ENCODE measurements at regions not wholly inside any gene's neighbourhood (a gene's known extent, or its start where the extent isn't known, plus 50 kb on each side); places are given as distances from the start of the nearest gene placed in this dataset.

DNA sequence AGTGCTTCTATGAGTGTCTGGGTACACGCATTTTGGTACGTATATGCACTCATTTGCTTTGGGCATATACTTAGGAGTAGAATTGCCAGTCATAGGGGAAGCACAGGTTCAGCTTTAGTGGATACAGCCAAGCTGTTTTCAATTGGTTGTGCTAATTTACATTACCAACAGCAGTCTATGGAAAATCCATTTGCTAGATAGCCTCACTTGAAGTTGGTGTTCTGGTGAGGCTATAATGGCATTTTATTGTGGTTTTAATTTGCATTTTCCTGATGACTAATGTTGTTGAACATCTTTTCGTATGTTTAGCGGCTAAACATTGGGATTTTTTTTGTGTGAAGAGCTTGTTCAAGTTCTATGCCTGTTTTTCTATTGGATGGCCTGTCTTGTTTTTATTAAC is 76.8 kb upstream of the ANKH start:
- ChIA-PET CTCF (interaction anchor here (0.6 to 1.9 kb wide), 3 partner anchors 9 to 76 kb away, joined by 3 to 6 read pairs (median 4); no protein-coding TSS in a partner anchor), POLR2A (no interaction called here)
- Histone ChIP-seq H3K9me3 (no peaks in the 10 kb centered on the region), H3K27me3 (ENCODE audit: insufficient read depth) (no peaks in the 10 kb centered on the region), H3K79me2 (ENCODE audit: insufficient read depth) (no peaks in the 10 kb centered on the region), H3F3A (replicated peaks; ENCODE audit: insufficient read depth) (no peaks in the 10 kb centered on the region), H3K36me3 (replicated peaks in 1 of 2; ENCODE audit: control insufficient read depth in 1 of 2, insufficient read depth in 2 of 2, low read length in 1 of 2) (no peaks in the 10 kb centered on the region), H4K20me1 (ENCODE audit: insufficient read depth) (no peaks in the 10 kb centered on the region), H3K4me3 (ENCODE audit: low read depth in 2 of 2, low read length in 1 of 2) (no peak overlapping the region), H3K9ac (no peak overlapping the region), H3K4me2 (no peak overlapping the region), H3K9me2 (no peaks in the 10 kb centered on the region), H3K27ac (ENCODE audit: low read depth in 2 of 2, low read length in 1 of 2) (no peak overlapping the region), H3K4me1 (ENCODE audit: control insufficient read depth in 1 of 2, insufficient read depth in 2 of 2, low read depth in 1 of 2, low read length in 1 of 2) (peaks cover 0 to 5% of the 10 kb centered on the region in 2 experiments; a peak in 1 of 4 replicates), H2AFZ (ENCODE audit: low read depth) (no peak overlapping the region)
- WGBS (ENCODE audit: low lambda C conversion rate) = 78% methylated on average over 4 of the region's 4 CpGs
- no peak for TF ChIP-seq TAF1 (IDR thresholded peaks at IDR 0.05; ENCODE audit: borderline replicate concordance, low read depth, low read length)
- TF ChIP-seq, protein P1, sequence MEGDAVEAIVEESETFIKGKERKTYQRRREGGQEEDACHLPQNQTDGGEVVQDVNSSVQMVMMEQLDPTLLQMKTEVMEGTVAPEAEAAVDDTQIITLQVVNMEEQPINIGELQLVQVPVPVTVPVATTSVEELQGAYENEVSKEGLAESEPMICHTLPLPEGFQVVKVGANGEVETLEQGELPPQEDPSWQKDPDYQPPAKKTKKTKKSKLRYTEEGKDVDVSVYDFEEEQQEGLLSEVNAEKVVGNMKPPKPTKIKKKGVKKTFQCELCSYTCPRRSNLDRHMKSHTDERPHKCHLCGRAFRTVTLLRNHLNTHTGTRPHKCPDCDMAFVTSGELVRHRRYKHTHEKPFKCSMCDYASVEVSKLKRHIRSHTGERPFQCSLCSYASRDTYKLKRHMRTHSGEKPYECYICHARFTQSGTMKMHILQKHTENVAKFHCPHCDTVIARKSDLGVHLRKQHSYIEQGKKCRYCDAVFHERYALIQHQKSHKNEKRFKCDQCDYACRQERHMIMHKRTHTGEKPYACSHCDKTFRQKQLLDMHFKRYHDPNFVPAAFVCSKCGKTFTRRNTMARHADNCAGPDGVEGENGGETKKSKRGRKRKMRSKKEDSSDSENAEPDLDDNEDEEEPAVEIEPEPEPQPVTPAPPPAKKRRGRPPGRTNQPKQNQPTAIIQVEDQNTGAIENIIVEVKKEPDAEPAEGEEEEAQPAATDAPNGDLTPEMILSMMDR (IDR thresholded peaks at IDR 0.05) = no peak
- no peak for TF ChIP-seq EP300 (IDR thresholded peaks at IDR 0.05; ENCODE audit: borderline replicate concordance in 1 of 2, low read depth in 1 of 2, low read length in 1 of 2)
- no peak for TF ChIP-seq GABPA (IDR thresholded peaks at IDR 0.05; ENCODE audit: low read depth)
- no peak for TF ChIP-seq TCF12 (IDR thresholded peaks at IDR 0.05)
- TF ChIP-seq, protein P2, sequence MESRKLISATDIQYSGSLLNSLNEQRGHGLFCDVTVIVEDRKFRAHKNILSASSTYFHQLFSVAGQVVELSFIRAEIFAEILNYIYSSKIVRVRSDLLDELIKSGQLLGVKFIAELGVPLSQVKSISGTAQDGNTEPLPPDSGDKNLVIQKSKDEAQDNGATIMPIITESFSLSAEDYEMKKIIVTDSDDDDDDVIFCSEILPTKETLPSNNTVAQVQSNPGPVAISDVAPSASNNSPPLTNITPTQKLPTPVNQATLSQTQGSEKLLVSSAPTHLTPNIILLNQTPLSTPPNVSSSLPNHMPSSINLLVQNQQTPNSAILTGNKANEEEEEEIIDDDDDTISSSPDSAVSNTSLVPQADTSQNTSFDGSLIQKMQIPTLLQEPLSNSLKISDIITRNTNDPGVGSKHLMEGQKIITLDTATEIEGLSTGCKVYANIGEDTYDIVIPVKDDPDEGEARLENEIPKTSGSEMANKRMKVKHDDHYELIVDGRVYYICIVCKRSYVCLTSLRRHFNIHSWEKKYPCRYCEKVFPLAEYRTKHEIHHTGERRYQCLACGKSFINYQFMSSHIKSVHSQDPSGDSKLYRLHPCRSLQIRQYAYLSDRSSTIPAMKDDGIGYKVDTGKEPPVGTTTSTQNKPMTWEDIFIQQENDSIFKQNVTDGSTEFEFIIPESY (IDR thresholded peaks at IDR 0.05; ENCODE audit: borderline replicate concordance, low read depth) = no peak
- no peak for TF ChIP-seq RXRA (IDR thresholded peaks at IDR 0.05; ENCODE audit: borderline replicate concordance, low read depth)
- TF ChIP-seq ELF1 (IDR thresholded peaks at IDR 0.05) = no peak
- no peak for TF ChIP-seq POLR2AphosphoS5 (IDR thresholded peaks at IDR 0.05; ENCODE audit: low read depth, low read length)
- no peak for TF ChIP-seq FOSL2 (IDR thresholded peaks at IDR 0.05; ENCODE audit: borderline replicate concordance, low read depth)
- no peak for DNase-seq

DNA sequence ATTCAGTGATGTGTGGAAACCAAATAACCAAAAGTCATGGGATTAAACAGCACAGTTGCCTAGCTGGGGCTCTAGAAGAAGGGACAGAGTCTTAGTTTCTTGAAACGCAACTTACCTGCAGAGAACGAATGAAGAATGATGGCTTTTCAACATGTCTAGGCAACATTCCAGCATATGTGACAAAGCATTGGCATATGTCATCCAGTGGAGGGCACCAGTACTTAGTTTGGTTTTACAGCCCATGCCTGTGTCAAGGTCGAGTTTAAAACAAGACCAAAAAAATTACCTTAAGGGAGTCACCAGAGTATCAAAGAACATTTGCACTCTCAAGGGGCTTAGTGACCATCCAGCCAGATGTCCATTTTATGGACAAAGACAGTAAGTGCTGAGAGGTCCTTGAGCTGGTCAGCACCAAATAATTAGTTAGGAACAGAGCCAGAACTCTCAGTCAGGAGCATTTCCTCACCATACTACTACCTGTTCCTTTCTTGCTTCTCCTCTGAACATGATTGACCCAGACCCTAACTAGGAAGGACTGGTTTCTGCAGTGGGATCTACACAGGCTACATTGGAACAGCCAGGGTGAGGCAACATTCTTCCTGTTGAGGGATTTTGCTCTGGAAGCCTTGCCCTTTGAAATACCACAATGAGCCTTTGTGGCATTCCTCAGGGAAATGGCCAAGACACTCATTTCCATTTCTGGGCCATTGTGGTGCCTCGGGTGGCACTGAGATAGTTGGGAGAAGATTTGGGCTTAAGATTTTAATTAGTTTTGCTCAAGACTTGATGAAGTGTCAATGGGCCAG is 75.4 kb upstream of the ANKH start:
- Histone ChIP-seq H4K20me1 (ENCODE audit: insufficient read depth) (no peaks in the 10 kb centered on the region), H3K4me1 (ENCODE audit: control insufficient read depth in 1 of 2, insufficient read depth in 2 of 2, low read depth in 1 of 2, low read length in 1 of 2) (no peaks in the 10 kb centered on the region; a peak in 1 of 4 replicates), H2AFZ (ENCODE audit: low read depth) (no peak overlapping the region), H3F3A (replicated peaks; ENCODE audit: insufficient read depth) (peaks cover 3% of the 10 kb centered on the region), H3K4me2 (no peak overlapping the region), H3K9me2 (no peaks in the 10 kb centered on the region), H3K36me3 (replicated peaks in 1 of 2; ENCODE audit: control insufficient read depth in 1 of 2, insufficient read depth in 2 of 2, low read length in 1 of 2) (no peaks in the 10 kb centered on the region), H3K27ac (ENCODE audit: low read depth in 2 of 2, low read length in 1 of 2) (no peak overlapping the region), H3K27me3 (ENCODE audit: insufficient read depth) (no peaks in the 10 kb centered on the region), H3K9me3 (no peaks in the 10 kb centered on the region), H3K4me3 (ENCODE audit: low read depth in 2 of 2, low read length in 1 of 2) (no peak overlapping the region), H3K79me2 (ENCODE audit: insufficient read depth) (no peaks in the 10 kb centered on the region), H3K9ac (no peak overlapping the region)
- ChIA-PET CTCF (interaction anchor here (0.7 to 1.2 kb wide), 4 partner anchors 14 to 227 kb away, joined by 3 to 5 read pairs (median 3); no protein-coding TSS in a partner anchor), POLR2A (no interaction called here)
- 52% methylated on average over 4 of the region's 4 CpGs for WGBS (ENCODE audit: low lambda C conversion rate)
- peak; percentile 23 for DNase-seq
- TF ChIP-seq TCF12 (IDR thresholded peaks at IDR 0.05) (no peak), GABPA (IDR thresholded peaks at IDR 0.05; ENCODE audit: low read depth) (no peak), FOSL2 (IDR thresholded peaks at IDR 0.05; ENCODE audit: borderline replicate concordance, low read depth) (no peak), MXI1 (IDR thresholded peaks at IDR 0.05; ENCODE audit: low read depth, low read length) (no peak), YY1 (IDR thresholded peaks at IDR 0.05; ENCODE audit: low read depth) (no peak), NRF1 (IDR thresholded peaks at IDR 0.05; ENCODE audit: low read depth, low read length) (no peak)
- TF ChIP-seq, protein P2 (IDR thresholded peaks at IDR 0.05; ENCODE audit: borderline replicate concordance, low read depth) = no peak
- TF ChIP-seq, protein P3, sequence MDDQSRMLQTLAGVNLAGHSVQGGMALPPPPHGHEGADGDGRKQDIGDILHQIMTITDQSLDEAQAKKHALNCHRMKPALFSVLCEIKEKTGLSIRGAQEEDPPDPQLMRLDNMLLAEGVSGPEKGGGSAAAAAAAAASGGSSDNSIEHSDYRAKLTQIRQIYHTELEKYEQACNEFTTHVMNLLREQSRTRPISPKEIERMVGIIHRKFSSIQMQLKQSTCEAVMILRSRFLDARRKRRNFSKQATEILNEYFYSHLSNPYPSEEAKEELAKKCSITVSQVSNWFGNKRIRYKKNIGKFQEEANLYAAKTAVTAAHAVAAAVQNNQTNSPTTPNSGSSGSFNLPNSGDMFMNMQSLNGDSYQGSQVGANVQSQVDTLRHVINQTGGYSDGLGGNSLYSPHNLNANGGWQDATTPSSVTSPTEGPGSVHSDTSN (IDR thresholded peaks at IDR 0.05) = no peak
- TF ChIP-seq, protein P4, sequence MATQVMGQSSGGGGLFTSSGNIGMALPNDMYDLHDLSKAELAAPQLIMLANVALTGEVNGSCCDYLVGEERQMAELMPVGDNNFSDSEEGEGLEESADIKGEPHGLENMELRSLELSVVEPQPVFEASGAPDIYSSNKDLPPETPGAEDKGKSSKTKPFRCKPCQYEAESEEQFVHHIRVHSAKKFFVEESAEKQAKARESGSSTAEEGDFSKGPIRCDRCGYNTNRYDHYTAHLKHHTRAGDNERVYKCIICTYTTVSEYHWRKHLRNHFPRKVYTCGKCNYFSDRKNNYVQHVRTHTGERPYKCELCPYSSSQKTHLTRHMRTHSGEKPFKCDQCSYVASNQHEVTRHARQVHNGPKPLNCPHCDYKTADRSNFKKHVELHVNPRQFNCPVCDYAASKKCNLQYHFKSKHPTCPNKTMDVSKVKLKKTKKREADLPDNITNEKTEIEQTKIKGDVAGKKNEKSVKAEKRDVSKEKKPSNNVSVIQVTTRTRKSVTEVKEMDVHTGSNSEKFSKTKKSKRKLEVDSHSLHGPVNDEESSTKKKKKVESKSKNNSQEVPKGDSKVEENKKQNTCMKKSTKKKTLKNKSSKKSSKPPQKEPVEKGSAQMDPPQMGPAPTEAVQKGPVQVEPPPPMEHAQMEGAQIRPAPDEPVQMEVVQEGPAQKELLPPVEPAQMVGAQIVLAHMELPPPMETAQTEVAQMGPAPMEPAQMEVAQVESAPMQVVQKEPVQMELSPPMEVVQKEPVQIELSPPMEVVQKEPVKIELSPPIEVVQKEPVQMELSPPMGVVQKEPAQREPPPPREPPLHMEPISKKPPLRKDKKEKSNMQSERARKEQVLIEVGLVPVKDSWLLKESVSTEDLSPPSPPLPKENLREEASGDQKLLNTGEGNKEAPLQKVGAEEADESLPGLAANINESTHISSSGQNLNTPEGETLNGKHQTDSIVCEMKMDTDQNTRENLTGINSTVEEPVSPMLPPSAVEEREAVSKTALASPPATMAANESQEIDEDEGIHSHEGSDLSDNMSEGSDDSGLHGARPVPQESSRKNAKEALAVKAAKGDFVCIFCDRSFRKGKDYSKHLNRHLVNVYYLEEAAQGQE (IDR thresholded peaks at IDR 0.05; ENCODE audit: low read depth, low read length) = no peak

Measured in SK-N-SH (cell line).